ENCODE measurements at regions not wholly inside any gene's neighbourhood (a gene's known extent, or its start where the extent isn't known, plus 50 kb on each side); places are given as distances from the start of the nearest gene placed in this dataset.

DNA sequence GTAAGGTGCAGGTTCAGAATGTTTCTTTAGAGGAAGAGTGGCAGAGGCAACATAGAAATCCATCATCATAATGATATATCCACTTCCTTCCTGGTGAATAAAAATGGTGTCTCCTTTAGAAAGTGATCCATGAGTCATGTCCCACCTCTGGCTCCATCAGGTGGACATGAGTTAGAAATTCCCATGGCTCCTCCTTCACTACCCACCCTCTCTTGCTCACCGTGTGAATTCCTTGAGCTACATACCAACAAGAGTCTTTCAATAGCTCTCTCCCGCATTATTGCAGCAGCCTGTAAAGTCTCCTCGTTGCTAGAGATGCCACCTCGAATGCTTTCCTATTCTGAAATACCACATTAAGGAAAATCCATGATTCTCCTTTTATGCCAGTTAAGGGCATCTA lies 317.6 kb downstream of the LNPK start (continued):
- TF ChIP-seq, protein P1, sequence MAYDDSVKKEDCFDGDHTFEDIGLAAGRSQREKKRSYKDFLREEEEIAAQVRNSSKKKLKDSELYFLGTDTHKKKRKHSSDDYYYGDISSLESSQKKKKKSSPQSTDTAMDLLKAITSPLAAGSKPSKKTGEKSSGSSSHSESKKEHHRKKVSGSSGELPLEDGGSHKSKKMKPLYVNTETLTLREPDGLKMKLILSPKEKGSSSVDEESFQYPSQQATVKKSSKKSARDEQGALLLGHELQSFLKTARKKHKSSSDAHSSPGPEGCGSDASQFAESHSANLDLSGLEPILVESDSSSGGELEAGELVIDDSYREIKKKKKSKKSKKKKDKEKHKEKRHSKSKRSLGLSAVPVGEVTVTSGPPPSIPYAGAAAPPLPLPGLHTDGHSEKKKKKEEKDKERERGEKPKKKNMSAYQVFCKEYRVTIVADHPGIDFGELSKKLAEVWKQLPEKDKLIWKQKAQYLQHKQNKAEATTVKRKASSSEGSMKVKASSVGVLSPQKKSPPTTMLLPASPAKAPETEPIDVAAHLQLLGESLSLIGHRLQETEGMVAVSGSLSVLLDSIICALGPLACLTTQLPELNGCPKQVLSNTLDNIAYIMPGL (CRISPR knock-in tag; IDR thresholded peaks at IDR 0.05; ENCODE audit: borderline replicate concordance) = no peak

DNA sequence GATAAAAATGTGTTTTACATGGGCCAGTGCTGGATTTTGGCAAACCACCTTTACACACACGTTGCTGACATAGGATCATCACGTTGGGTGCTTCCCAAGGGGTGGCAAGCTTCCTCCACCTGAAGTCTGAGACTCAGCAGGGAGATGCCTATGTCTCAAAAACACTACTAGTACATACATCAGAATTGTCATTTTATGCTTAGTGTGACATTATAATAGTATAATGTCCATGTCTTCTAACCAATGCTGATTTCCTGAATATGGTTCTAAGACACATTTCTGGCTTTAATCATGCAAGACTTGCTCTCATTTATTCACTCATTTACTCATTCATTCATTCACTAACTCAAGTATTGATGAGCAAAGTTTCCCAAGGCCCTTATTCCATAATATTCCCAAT lies 322.3 kb downstream of the LNPK start:
- Histone ChIP-seq H3K4me1 (no peaks in the 10 kb centered on the region), H3K27ac (no peak overlapping the region), H3K4me3 (no peak overlapping the region), H3K9me3 (no peaks in the 10 kb centered on the region), H3K4me2 (no peak overlapping the region)
- 0% methylated on average over 2 of the region's 2 CpGs for WGBS (ENCODE audit: missing lambda C conversion rate)
- POLR2A ChIA-PET = no interaction called here
- no peak for ATAC-seq
- DNase-seq (ENCODE audit: low read depth in 1 of 2, low spot score in 1 of 2) = no peak
- TF ChIP-seq JUNB (IDR thresholded peaks at IDR 0.05) = no peak
- peak; percentile 47 for TF ChIP-seq MAFK (IDR thresholded peaks at IDR 0.05; ENCODE audit: partially characterized antibody)
- no peak for FAIRE-seq
- CTCF ChIA-PET = interaction anchor here (2.4 kb wide), 1 partner anchor 11 kb away, joined by 5 read pairs; no protein-coding TSS in a partner anchor

GRCh38 chr2:175679231-175679630 lies 322.8 kb downstream of the LNPK start:
- TF ChIP-seq TP53 (CRISPR knock-in tag; IDR thresholded peaks at IDR 0.05) = no peak
- no peak for TF ChIP-seq JUN (IDR thresholded peaks at IDR 0.05)
- no peak for TF ChIP-seq HOXB5 (CRISPR knock-in tag; IDR thresholded peaks at IDR 0.05)
- no peak for TF ChIP-seq BCL3 (IDR thresholded peaks at IDR 0.05)
- TF ChIP-seq FOSL2 (IDR thresholded peaks at IDR 0.05) = no peak
- TF ChIP-seq FOSL2 (CRISPR knock-in tag; IDR thresholded peaks at IDR 0.05) = no peak
- no peak for TF ChIP-seq HEYL (CRISPR knock-in tag; IDR thresholded peaks at IDR 0.05)
- POLR2A ChIA-PET = no interaction called here
- DNase-seq (ENCODE audit: low read depth in 1 of 2, low spot score in 1 of 2) = no peak
- 3% methylated on average over 4 of the region's 4 CpGs for WGBS (ENCODE audit: missing lambda C conversion rate)
- no peaks in the 10 kb centered on the region for H3K9me3 ChIP-seq
- no peaks in the 10 kb centered on the region for H3K4me1 ChIP-seq
- H3K4me2 ChIP-seq = no peak overlapping the region
- no peak overlapping the region for H3K27ac ChIP-seq
- H3K4me3 ChIP-seq = no peak overlapping the region
- FAIRE-seq = no peak
- CTCF ChIA-PET = interaction anchor here (1.6 to 2.4 kb wide), 2 partner anchors 11 to 400 kb away, joined by 5 to 6 read pairs; no protein-coding TSS in a partner anchor
- ATAC-seq = no peak

DNA sequence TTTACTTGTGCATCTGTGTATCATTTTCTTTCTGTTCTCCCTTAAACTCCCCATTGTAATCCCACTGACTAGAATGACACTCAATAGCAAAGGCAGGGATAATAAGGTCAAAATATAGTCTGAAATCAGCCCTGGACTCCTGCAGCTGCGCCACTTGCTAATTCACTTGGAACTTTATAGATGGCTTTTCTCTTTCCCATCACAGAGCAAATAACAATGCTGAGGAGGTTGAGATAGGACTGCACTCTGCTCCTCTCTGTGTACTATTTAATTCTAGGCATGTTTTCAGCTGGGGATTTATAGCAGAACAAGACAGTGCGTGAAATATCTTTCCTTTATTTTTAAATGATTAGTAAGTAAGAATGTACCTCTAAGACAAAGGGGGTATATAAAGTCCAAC lies 324.2 kb downstream of the LNPK start:
- POLR2A ChIA-PET = no interaction called here
- WGBS (ENCODE audit: missing lambda C conversion rate) = 19% methylated on average over 2 of the region's 2 CpGs
- no peak for DNase-seq (ENCODE audit: low read depth in 1 of 2, low spot score in 1 of 2)
- Histone ChIP-seq H3K27ac (no peak overlapping the region), H3K4me3 (no peak overlapping the region), H3K4me1 (no peaks in the 10 kb centered on the region), H3K9me3 (no peaks in the 10 kb centered on the region), H3K4me2 (no peak overlapping the region)
- no peak for TF ChIP-seq GATA3 (IDR thresholded peaks at IDR 0.05; ENCODE audit: borderline replicate concordance)
- TF ChIP-seq RARB (CRISPR knock-in tag; IDR thresholded peaks at IDR 0.05) = no peak
- no peak for TF ChIP-seq CHD4 (IDR thresholded peaks at IDR 0.05; ENCODE audit: borderline replicate concordance)
- no peak for TF ChIP-seq HOXB13 (CRISPR knock-in tag; IDR thresholded peaks at IDR 0.05; ENCODE audit: low read depth)
- no peak for TF ChIP-seq NR3C1 (IDR thresholded peaks at IDR 0.05)
- TF ChIP-seq CBX2 (IDR thresholded peaks at IDR 0.05; ENCODE audit: borderline replicate concordance, low read depth) = no peak
- no peak for TF ChIP-seq ZSCAN20 (CRISPR knock-in tag; IDR thresholded peaks at IDR 0.05)
- TF ChIP-seq FOSB (CRISPR knock-in tag; IDR thresholded peaks at IDR 0.05) = no peak
- no peak for TF ChIP-seq PHF8 (IDR thresholded peaks at IDR 0.05; ENCODE audit: borderline replicate concordance, low read depth)
- TF ChIP-seq HDAC2 (IDR thresholded peaks at IDR 0.05) = no peak
- no peak for TF ChIP-seq ZNF302 (CRISPR knock-in tag; IDR thresholded peaks at IDR 0.05)
- TF ChIP-seq, protein P2, sequence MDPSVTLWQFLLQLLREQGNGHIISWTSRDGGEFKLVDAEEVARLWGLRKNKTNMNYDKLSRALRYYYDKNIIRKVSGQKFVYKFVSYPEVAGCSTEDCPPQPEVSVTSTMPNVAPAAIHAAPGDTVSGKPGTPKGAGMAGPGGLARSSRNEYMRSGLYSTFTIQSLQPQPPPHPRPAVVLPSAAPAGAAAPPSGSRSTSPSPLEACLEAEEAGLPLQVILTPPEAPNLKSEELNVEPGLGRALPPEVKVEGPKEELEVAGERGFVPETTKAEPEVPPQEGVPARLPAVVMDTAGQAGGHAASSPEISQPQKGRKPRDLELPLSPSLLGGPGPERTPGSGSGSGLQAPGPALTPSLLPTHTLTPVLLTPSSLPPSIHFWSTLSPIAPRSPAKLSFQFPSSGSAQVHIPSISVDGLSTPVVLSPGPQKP (IDR thresholded peaks at IDR 0.05; ENCODE audit: low read depth, low read length) = no peak
- no peak for TF ChIP-seq NFE2L2 (conservative IDR thresholded peaks at IDR 0.05; ENCODE audit: low read length)
- no peak for TF ChIP-seq RAD21 (conservative IDR thresholded peaks at IDR 0.05 in 1 of 2, IDR thresholded peaks at IDR 0.05 in 1 of 2)
- CTCF ChIA-PET = interaction anchor here (1.2 to 2.4 kb wide), 3 partner anchors 10 to 402 kb away, joined by 3 to 6 read pairs (median 5); no protein-coding TSS in a partner anchor
- ATAC-seq = no peak
- no peak for FAIRE-seq
